ENCODE measurements at regions not wholly inside any gene's neighbourhood (a gene's known extent, or its start where the extent isn't known, plus 50 kb on each side); places are given as distances from the start of the nearest gene placed in this dataset.
A peak's percentile ranks its signal among the peaks of the same experiment; 100 is the strongest.

GRCh38 chr1:60134716-60135115 is 61.1 kb upstream of the C1orf87 start:
- no peak overlapping the region for H3K27ac Mint-ChIP-seq
- H3K36me3 ChIP-seq (ENCODE audit: control insufficient read depth, insufficient read depth, low read length) = no peaks in the 10 kb centered on the region
- intact Hi-C loops (cut with micrococcal nuclease) = no loop called here
- H3K9me3 ChIP-seq (ENCODE audit: control insufficient read depth, insufficient read depth, low read length) = no peaks in the 10 kb centered on the region
- H3K27ac ChIP-seq (ENCODE audit: low read length) = no peak overlapping the region
- peaks cover 2 to 7% of the 10 kb centered on the region in 2 donors for H3K27me3 Mint-ChIP-seq (ENCODE audit: low read depth in 2 of 2)
- DNase-seq (no peak), ATAC-seq (no peak)
- no peaks in the 10 kb centered on the region for H3K9me3 Mint-ChIP-seq
- H3K4me3 Mint-ChIP-seq = no peak overlapping the region
- 100% methylated on average over 2 of the region's 2 CpGs for WGBS (ENCODE audit: insufficient coverage)
- H3K4me1 Mint-ChIP-seq = peaks cover 5 to 10% of the 10 kb centered on the region in 2 donors
- H3K36me3 Mint-ChIP-seq = no peaks in the 10 kb centered on the region
- H3K4me3 ChIP-seq (ENCODE audit: low read length) = no peak overlapping the region
- no peaks in the 10 kb centered on the region for H3K4me1 ChIP-seq (ENCODE audit: control insufficient read depth, insufficient read depth, low read length)
- H3K27me3 ChIP-seq (ENCODE audit: control insufficient read depth, insufficient read depth, low read length) = no peaks in the 10 kb centered on the region
- no peak for TF ChIP-seq CTCF (IDR thresholded peaks at IDR 0.05)

GRCh38 chr1:60133848-60134247 is 60.3 kb upstream of the C1orf87 start:
- no peaks in the 10 kb centered on the region for H3K4me1 ChIP-seq (ENCODE audit: control insufficient read depth, insufficient read depth, low read length)
- intact Hi-C loops (cut with micrococcal nuclease) = no loop called here
- H3K36me3 ChIP-seq (ENCODE audit: control insufficient read depth, insufficient read depth, low read length) = no peaks in the 10 kb centered on the region
- no peaks in the 10 kb centered on the region for H3K27me3 ChIP-seq (ENCODE audit: control insufficient read depth, insufficient read depth, low read length)
- H3K4me3 ChIP-seq (ENCODE audit: low read length) = no peak overlapping the region
- H3K4me1 Mint-ChIP-seq = peaks cover 5 to 10% of the 10 kb centered on the region in 2 donors
- TF ChIP-seq CTCF (IDR thresholded peaks at IDR 0.05) = no peak
- H3K27me3 Mint-ChIP-seq (ENCODE audit: low read depth in 2 of 2) = peaks cover 2 to 7% of the 10 kb centered on the region in 2 donors
- DNase-seq (no peak), ATAC-seq (no peak)
- H3K27ac ChIP-seq (ENCODE audit: low read length) = no peak overlapping the region
- H3K4me3 Mint-ChIP-seq = no peak overlapping the region
- no peaks in the 10 kb centered on the region for H3K9me3 Mint-ChIP-seq
- no peaks in the 10 kb centered on the region for H3K9me3 ChIP-seq (ENCODE audit: control insufficient read depth, insufficient read depth, low read length)
- no peaks in the 10 kb centered on the region for H3K36me3 Mint-ChIP-seq
- H3K27ac Mint-ChIP-seq = no peak overlapping the region

GRCh38 chr1:60133000-60133673 is 59.6 kb upstream of the C1orf87 start:
- H3K36me3 Mint-ChIP-seq = no peaks in the 10 kb centered on the region
- peak overlapping the region; percentile 35 for H3K4me3 Mint-ChIP-seq
- DNase-seq = no peak
- intact Hi-C loops (cut with micrococcal nuclease) = no loop called here
- no peaks in the 10 kb centered on the region for H3K4me1 ChIP-seq (ENCODE audit: control insufficient read depth, insufficient read depth, low read length)
- peaks cover 2 to 7% of the 10 kb centered on the region in 2 donors for H3K27me3 Mint-ChIP-seq (ENCODE audit: low read depth in 2 of 2)
- no peaks in the 10 kb centered on the region for H3K9me3 ChIP-seq (ENCODE audit: control insufficient read depth, insufficient read depth, low read length)
- H3K27ac Mint-ChIP-seq = no peak overlapping the region
- peak in 1 of 3 donors; percentile 22 for ATAC-seq
- TF ChIP-seq CTCF (IDR thresholded peaks at IDR 0.05) = no peak
- H3K4me3 ChIP-seq (ENCODE audit: low read length) = no peak overlapping the region
- WGBS (ENCODE audit: insufficient coverage) = 8% methylated on average over 6 of the region's 9 CpGs
- no peaks in the 10 kb centered on the region for H3K9me3 Mint-ChIP-seq
- H3K27ac ChIP-seq (ENCODE audit: low read length) = no peak overlapping the region
- no peaks in the 10 kb centered on the region for H3K36me3 ChIP-seq (ENCODE audit: control insufficient read depth, insufficient read depth, low read length)
- no peaks in the 10 kb centered on the region for H3K27me3 ChIP-seq (ENCODE audit: control insufficient read depth, insufficient read depth, low read length)
- peaks cover 5 to 10% of the 10 kb centered on the region in 2 donors for H3K4me1 Mint-ChIP-seq

GRCh38 chr1:60132108-60132507 is 58.5 kb upstream of the C1orf87 start:
- ATAC-seq = no peak
- Mint-ChIP-seq H3K36me3 (no peaks in the 10 kb centered on the region), H3K4me1 (peaks cover 5 to 10% of the 10 kb centered on the region in 2 donors), H3K27me3 (ENCODE audit: low read depth in 2 of 2) (peaks cover 0 to 7% of the 10 kb centered on the region in 2 donors), H3K9me3 (no peaks in the 10 kb centered on the region), H3K4me3 (no peak overlapping the region), H3K27ac (no peak overlapping the region)
- Histone ChIP-seq H3K27ac (ENCODE audit: low read length) (no peak overlapping the region), H3K9me3 (ENCODE audit: control insufficient read depth, insufficient read depth, low read length) (no peaks in the 10 kb centered on the region), H3K4me1 (ENCODE audit: control insufficient read depth, insufficient read depth, low read length) (no peaks in the 10 kb centered on the region), H3K36me3 (ENCODE audit: control insufficient read depth, insufficient read depth, low read length) (no peaks in the 10 kb centered on the region), H3K4me3 (ENCODE audit: low read length) (no peak overlapping the region), H3K27me3 (ENCODE audit: control insufficient read depth, insufficient read depth, low read length) (no peaks in the 10 kb centered on the region)
- intact Hi-C loops (cut with micrococcal nuclease) = no loop called here
- 87% methylated on average over 5 of the region's 5 CpGs for WGBS (ENCODE audit: insufficient coverage)
- DNase-seq = no peak
- no peak for TF ChIP-seq CTCF (IDR thresholded peaks at IDR 0.05)
